ENCODE measurements at regions not wholly inside any gene's neighbourhood (a gene's known extent, or its start where the extent isn't known, plus 50 kb on each side); places are given as distances from the start of the nearest gene placed in this dataset.
"Not testable (repeated sequence)": the region's sequence is repeated elsewhere in the genome, so short reads cannot be mapped to it uniquely, and the experiment has no call there.

DNA sequence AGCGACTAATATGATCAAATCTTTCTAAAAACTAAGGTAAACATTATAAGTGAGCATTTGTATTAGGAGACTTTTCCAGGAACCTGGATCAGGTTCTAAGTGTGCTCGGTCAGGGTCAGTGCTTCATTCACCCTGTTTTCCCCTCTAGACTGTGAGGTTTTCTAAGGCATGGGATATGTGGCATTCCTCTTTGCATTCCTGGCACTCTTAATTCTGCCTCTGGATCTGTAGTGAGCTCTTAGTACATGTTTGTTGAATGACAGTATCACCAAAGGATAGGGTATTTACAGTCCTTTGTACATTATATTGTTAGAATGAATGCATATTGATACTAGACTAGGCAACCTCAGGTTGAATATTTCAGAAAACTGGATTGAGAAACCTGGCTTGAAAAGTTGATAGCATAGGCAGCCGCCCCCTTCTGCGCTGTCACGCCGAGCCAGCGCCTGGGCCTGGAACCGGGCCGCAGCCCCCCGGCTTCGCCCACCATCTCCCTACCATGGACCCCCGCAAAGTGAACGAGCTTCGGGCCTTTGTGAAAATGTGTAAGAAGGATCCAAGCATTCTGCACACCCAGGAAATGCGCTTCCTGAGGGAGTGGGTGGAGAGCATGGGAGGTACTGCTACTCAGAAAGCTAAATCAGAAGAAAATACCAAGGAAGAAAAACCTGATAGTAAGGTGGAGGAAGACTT, 156.5 kb downstream of the KCNRG start:
- no peaks in the 10 kb centered on the region for H3K27me3 ChIP-seq (ENCODE audit: low read length)
- H4K20me1 ChIP-seq (ENCODE audit: low read depth, low read length): no peaks in the 10 kb centered on the region
- no peak overlapping the region for H2AFZ ChIP-seq (ENCODE audit: low read depth, low read length, severe bottlenecking)

GRCh38 chr13:50173045-50173444, 157.8 kb downstream of the KCNRG start:
- not testable (repeated sequence) for H3K36me3 ChIP-seq (ENCODE audit: low read length); H3K4me2 ChIP-seq (ENCODE audit: low read depth, low read length, poor library complexity, severe bottlenecking); H3K9me3 ChIP-seq (ENCODE audit: insufficient read depth, low read length); H3K27me3 ChIP-seq (ENCODE audit: low read length); H3K9ac ChIP-seq (ENCODE audit: low read length); H4K20me1 ChIP-seq (ENCODE audit: low read depth, low read length); H3K9me2 ChIP-seq (replicated peaks; ENCODE audit: insufficient read depth, low read length); H3F3A ChIP-seq (ENCODE audit: insufficient read depth); H2AFZ ChIP-seq (ENCODE audit: low read depth, low read length, severe bottlenecking); H3K79me2 ChIP-seq (ENCODE audit: insufficient read depth, low read length); H3K27ac ChIP-seq (ENCODE audit: low read depth, low read length); H3K4me3 ChIP-seq (ENCODE audit: insufficient read depth, low read length, poor library complexity, severe bottlenecking)

More for the DNA sequence above, 156.5 kb downstream of the KCNRG start:
- TF ChIP-seq EZH2phosphoT487 (conservative IDR thresholded peaks at IDR 0.05; ENCODE audit: low read length): no peak
- TF ChIP-seq, protein P1, sequence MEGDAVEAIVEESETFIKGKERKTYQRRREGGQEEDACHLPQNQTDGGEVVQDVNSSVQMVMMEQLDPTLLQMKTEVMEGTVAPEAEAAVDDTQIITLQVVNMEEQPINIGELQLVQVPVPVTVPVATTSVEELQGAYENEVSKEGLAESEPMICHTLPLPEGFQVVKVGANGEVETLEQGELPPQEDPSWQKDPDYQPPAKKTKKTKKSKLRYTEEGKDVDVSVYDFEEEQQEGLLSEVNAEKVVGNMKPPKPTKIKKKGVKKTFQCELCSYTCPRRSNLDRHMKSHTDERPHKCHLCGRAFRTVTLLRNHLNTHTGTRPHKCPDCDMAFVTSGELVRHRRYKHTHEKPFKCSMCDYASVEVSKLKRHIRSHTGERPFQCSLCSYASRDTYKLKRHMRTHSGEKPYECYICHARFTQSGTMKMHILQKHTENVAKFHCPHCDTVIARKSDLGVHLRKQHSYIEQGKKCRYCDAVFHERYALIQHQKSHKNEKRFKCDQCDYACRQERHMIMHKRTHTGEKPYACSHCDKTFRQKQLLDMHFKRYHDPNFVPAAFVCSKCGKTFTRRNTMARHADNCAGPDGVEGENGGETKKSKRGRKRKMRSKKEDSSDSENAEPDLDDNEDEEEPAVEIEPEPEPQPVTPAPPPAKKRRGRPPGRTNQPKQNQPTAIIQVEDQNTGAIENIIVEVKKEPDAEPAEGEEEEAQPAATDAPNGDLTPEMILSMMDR (IDR thresholded peaks at IDR 0.05; ENCODE audit: insufficient read depth, low read length, poor library complexity, severe bottlenecking): no peak
- no peaks in the 10 kb centered on the region for H3F3A ChIP-seq (ENCODE audit: insufficient read depth)
- H3K4me2 ChIP-seq (ENCODE audit: low read depth, low read length, poor library complexity, severe bottlenecking): no peak overlapping the region
- H3K9me3 ChIP-seq (ENCODE audit: insufficient read depth, low read length): no peaks in the 10 kb centered on the region
- no peak overlapping the region for H3K9ac ChIP-seq (ENCODE audit: low read length)
- H3K79me2 ChIP-seq (ENCODE audit: insufficient read depth, low read length): no peaks in the 10 kb centered on the region
- no peak overlapping the region for H3K27ac ChIP-seq (ENCODE audit: low read depth, low read length)
- H3K36me3 ChIP-seq (ENCODE audit: low read length): no peaks in the 10 kb centered on the region
- H3K4me3 ChIP-seq (ENCODE audit: insufficient read depth, low read length, poor library complexity, severe bottlenecking): no peak overlapping the region
- no peaks in the 10 kb centered on the region for H3K9me2 ChIP-seq (replicated peaks; ENCODE audit: insufficient read depth, low read length)

DNA sequence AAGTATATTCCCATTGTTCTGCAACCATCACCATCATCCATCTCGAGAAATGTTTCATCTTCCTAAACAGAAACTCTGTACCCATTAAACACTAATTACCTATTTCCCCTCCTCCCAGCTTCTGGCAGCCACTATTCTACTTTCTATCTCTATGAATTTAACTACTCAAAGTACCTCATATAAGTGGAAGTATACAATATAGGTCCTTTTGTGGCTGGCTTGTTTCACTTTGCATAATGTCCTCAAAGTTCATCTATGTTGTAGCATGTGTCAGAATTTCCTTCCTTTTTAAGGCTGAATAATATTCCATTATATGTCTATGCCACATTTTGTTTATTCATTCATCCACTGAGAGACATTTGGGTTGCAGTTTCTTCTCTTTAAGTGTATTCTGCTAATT, 159.4 kb downstream of the KCNRG start:
- no peak overlapping the region for H3K27ac ChIP-seq (ENCODE audit: low read depth, low read length)
- no peaks in the 10 kb centered on the region for H3K79me2 ChIP-seq (ENCODE audit: insufficient read depth, low read length)
- no peaks in the 10 kb centered on the region for H3K27me3 ChIP-seq (ENCODE audit: low read length)
- H4K20me1 ChIP-seq (ENCODE audit: low read depth, low read length): no peaks in the 10 kb centered on the region
- H3F3A ChIP-seq (ENCODE audit: insufficient read depth): no peaks in the 10 kb centered on the region
- H3K4me2 ChIP-seq (ENCODE audit: low read depth, low read length, poor library complexity, severe bottlenecking): no peak overlapping the region
- no peaks in the 10 kb centered on the region for H3K36me3 ChIP-seq (ENCODE audit: low read length)
- H3K9me3 ChIP-seq (ENCODE audit: insufficient read depth, low read length): no peaks in the 10 kb centered on the region
- H2AFZ ChIP-seq (ENCODE audit: low read depth, low read length, severe bottlenecking): no peak overlapping the region
- no peak overlapping the region for H3K4me3 ChIP-seq (ENCODE audit: insufficient read depth, low read length, poor library complexity, severe bottlenecking)
- TF ChIP-seq EZH2phosphoT487 (conservative IDR thresholded peaks at IDR 0.05; ENCODE audit: low read length): no peak
- TF ChIP-seq, protein P1 (IDR thresholded peaks at IDR 0.05; ENCODE audit: insufficient read depth, low read length, poor library complexity, severe bottlenecking): no peak
- H3K9ac ChIP-seq (ENCODE audit: low read length): no peak overlapping the region
- H3K9me2 ChIP-seq (replicated peaks; ENCODE audit: insufficient read depth, low read length): no peaks in the 10 kb centered on the region

DNA sequence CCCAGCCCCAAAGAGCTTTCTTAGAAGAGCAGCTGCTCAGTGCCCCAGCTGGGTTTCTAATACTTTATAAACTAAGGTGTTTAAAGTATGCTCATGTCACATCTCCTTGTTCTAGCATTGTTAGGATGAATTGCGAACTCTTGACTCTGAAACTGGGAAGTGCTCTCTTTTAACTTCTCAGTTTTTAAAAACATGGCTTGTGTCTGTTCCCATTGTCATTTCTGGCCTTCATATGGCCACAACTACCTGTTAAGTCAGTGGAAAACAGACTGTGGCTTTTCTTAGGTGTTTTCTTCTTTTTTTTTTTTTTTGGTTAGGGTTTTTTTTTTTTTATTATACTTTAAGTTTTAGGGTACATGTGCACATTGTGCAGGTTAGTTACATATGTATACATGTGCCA, 164.7 kb downstream of the KCNRG start:
- H3K9me2 ChIP-seq (replicated peaks; ENCODE audit: insufficient read depth, low read length): no peaks in the 10 kb centered on the region

GRCh38 chr13:50185769-50186763, 170.8 kb downstream of the KCNRG start:
- H3K4me2 ChIP-seq (ENCODE audit: low read depth, low read length, poor library complexity, severe bottlenecking); H3K27me3 ChIP-seq (ENCODE audit: low read length); H3K36me3 ChIP-seq (ENCODE audit: low read length); H3K4me3 ChIP-seq (ENCODE audit: insufficient read depth, low read length, poor library complexity, severe bottlenecking); H3K9ac ChIP-seq (ENCODE audit: low read length); H3K9me3 ChIP-seq (ENCODE audit: insufficient read depth, low read length); H3K79me2 ChIP-seq (ENCODE audit: insufficient read depth, low read length); H3F3A ChIP-seq (ENCODE audit: insufficient read depth); H4K20me1 ChIP-seq (ENCODE audit: low read depth, low read length); H3K9me2 ChIP-seq (replicated peaks; ENCODE audit: insufficient read depth, low read length); H3K27ac ChIP-seq (ENCODE audit: low read depth, low read length); H2AFZ ChIP-seq (ENCODE audit: low read depth, low read length, severe bottlenecking): not testable (repeated sequence)

More for the DNA sequence above, 164.7 kb downstream of the KCNRG start:
- no peak overlapping the region for H3K9ac ChIP-seq (ENCODE audit: low read length)
- H4K20me1 ChIP-seq (ENCODE audit: low read depth, low read length): no peaks in the 10 kb centered on the region
- TF ChIP-seq, protein P1 (IDR thresholded peaks at IDR 0.05; ENCODE audit: insufficient read depth, low read length, poor library complexity, severe bottlenecking): no peak
- TF ChIP-seq EZH2phosphoT487 (conservative IDR thresholded peaks at IDR 0.05; ENCODE audit: low read length): no peak
- H3K4me2 ChIP-seq (ENCODE audit: low read depth, low read length, poor library complexity, severe bottlenecking): no peak overlapping the region
- no peaks in the 10 kb centered on the region for H3K79me2 ChIP-seq (ENCODE audit: insufficient read depth, low read length)
- H3K27ac ChIP-seq (ENCODE audit: low read depth, low read length): no peak overlapping the region
- H3K27me3 ChIP-seq (ENCODE audit: low read length): no peaks in the 10 kb centered on the region
- H3K9me3 ChIP-seq (ENCODE audit: insufficient read depth, low read length): no peaks in the 10 kb centered on the region
- H3K4me3 ChIP-seq (ENCODE audit: insufficient read depth, low read length, poor library complexity, severe bottlenecking): no peak overlapping the region
- no peaks in the 10 kb centered on the region for H3F3A ChIP-seq (ENCODE audit: insufficient read depth)
- no peaks in the 10 kb centered on the region for H3K36me3 ChIP-seq (ENCODE audit: low read length)
- no peak overlapping the region for H2AFZ ChIP-seq (ENCODE audit: low read depth, low read length, severe bottlenecking)

All from SU-DHL-6 (cell line).